ENCODE measurements at regions not wholly inside any gene's neighbourhood (a gene's known extent, or its start where the extent isn't known, plus 50 kb on each side); places are given as distances from the start of the nearest gene placed in this dataset.

GRCh38 chr4:133476063-133476462, 327.0 kb downstream of the PCDH10 start:
- no peaks in the 10 kb centered on the region for H3K4me1 ChIP-seq (ENCODE audit: control insufficient read depth in 1 of 2, insufficient read depth in 2 of 2, low read depth in 1 of 2, low read length in 1 of 2)
- H3K36me3 ChIP-seq (replicated peaks in 1 of 2; ENCODE audit: control insufficient read depth in 1 of 2, insufficient read depth in 2 of 2, low read length in 1 of 2) = no peaks in the 10 kb centered on the region
- POLR2A ChIA-PET = no interaction called here
- WGBS (ENCODE audit: low lambda C conversion rate) = 4% methylated on average over 1 of the region's 1 CpG
- H3K27ac ChIP-seq (ENCODE audit: low read depth in 2 of 2, low read length in 1 of 2) = no peak overlapping the region
- DNase-seq = no peak
- no peak overlapping the region for H3K9ac ChIP-seq
- no peaks in the 10 kb centered on the region for H3K79me2 ChIP-seq (ENCODE audit: insufficient read depth)
- H3K27me3 ChIP-seq (ENCODE audit: insufficient read depth) = no peaks in the 10 kb centered on the region
- CTCF ChIA-PET = interaction anchor here (1.5 kb wide), 1 partner anchor 329 kb away, joined by 5 read pairs; no protein-coding TSS in a partner anchor
- H4K20me1 ChIP-seq (ENCODE audit: insufficient read depth) = no peaks in the 10 kb centered on the region
- H2AFZ ChIP-seq (ENCODE audit: low read depth) = no peak overlapping the region
- H3K9me2 ChIP-seq = no peaks in the 10 kb centered on the region
- no peak overlapping the region for H3K4me3 ChIP-seq (ENCODE audit: low read depth in 2 of 2, low read length in 1 of 2)
- TF ChIP-seq EP300 (IDR thresholded peaks at IDR 0.05; ENCODE audit: borderline replicate concordance in 1 of 2, low read depth in 1 of 2, low read length in 1 of 2) = no peak
- TF ChIP-seq, protein P1, sequence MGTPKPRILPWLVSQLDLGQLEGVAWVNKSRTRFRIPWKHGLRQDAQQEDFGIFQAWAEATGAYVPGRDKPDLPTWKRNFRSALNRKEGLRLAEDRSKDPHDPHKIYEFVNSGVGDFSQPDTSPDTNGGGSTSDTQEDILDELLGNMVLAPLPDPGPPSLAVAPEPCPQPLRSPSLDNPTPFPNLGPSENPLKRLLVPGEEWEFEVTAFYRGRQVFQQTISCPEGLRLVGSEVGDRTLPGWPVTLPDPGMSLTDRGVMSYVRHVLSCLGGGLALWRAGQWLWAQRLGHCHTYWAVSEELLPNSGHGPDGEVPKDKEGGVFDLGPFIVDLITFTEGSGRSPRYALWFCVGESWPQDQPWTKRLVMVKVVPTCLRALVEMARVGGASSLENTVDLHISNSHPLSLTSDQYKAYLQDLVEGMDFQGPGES (IDR thresholded peaks at IDR 0.05; ENCODE audit: low read depth, low read length) = no peak
- TF ChIP-seq JUND (IDR thresholded peaks at IDR 0.05) = no peak
- TF ChIP-seq FOXJ3 (CRISPR knock-in tag; IDR thresholded peaks at IDR 0.05) = no peak
- no peak for TF ChIP-seq SMC3 (IDR thresholded peaks at IDR 0.05; ENCODE audit: low read depth, low read length)
- TF ChIP-seq GATA2 (CRISPR knock-in tag; IDR thresholded peaks at IDR 0.05) = no peak
- H3F3A ChIP-seq (replicated peaks; ENCODE audit: insufficient read depth) = no peaks in the 10 kb centered on the region
- H3K4me2 ChIP-seq = no peak overlapping the region
- H3K9me3 ChIP-seq = no peaks in the 10 kb centered on the region

DNA sequence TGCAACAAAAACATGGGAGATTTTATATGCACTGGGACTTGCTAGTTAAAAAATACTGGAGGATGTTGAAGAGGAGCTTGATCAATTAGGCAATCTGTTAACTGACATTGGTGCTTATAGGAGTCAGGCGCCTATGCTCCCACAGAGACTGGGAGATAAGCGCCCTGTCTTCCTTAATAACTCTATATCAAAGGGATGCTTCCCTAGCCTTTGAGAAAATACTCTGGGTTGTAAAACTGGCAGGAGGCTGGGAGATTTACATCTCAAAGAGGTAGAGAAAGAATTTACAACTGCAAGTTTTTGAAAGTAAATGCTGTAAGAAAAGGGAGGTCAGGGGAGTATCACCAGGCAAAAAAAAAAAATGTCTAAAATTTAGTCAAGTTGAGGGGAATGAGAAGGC, 325.4 kb downstream of the PCDH10 start:
- Histone ChIP-seq H3K4me1 (ENCODE audit: control insufficient read depth in 1 of 2, insufficient read depth in 2 of 2, low read depth in 1 of 2, low read length in 1 of 2) (no peaks in the 10 kb centered on the region), H3K27ac (ENCODE audit: low read depth in 2 of 2, low read length in 1 of 2) (no peak overlapping the region), H3K9ac (no peak overlapping the region), H3K9me3 (no peaks in the 10 kb centered on the region), H3K79me2 (ENCODE audit: insufficient read depth) (no peaks in the 10 kb centered on the region), H4K20me1 (ENCODE audit: insufficient read depth) (no peaks in the 10 kb centered on the region), H3K9me2 (no peaks in the 10 kb centered on the region), H2AFZ (ENCODE audit: low read depth) (no peak overlapping the region), H3K27me3 (ENCODE audit: insufficient read depth) (no peaks in the 10 kb centered on the region), H3F3A (replicated peaks; ENCODE audit: insufficient read depth) (no peaks in the 10 kb centered on the region), H3K4me3 (ENCODE audit: low read depth in 2 of 2, low read length in 1 of 2) (no peak overlapping the region), H3K4me2 (no peak overlapping the region), H3K36me3 (replicated peaks in 1 of 2; ENCODE audit: control insufficient read depth in 1 of 2, insufficient read depth in 2 of 2, low read length in 1 of 2) (no peaks in the 10 kb centered on the region)
- ChIA-PET POLR2A (no interaction called here), CTCF (no interaction called here)
- DNase-seq = no peak
- TF ChIP-seq NRF1 (IDR thresholded peaks at IDR 0.05; ENCODE audit: low read depth, low read length) (no peak), TEAD4 (IDR thresholded peaks at IDR 0.05; ENCODE audit: borderline replicate concordance, insufficient read depth) (no peak), FOXM1 (IDR thresholded peaks at IDR 0.05; ENCODE audit: low read depth) (no peak)
- WGBS (ENCODE audit: low lambda C conversion rate) = 28% methylated on average over 2 of the region's 2 CpGs

DNA sequence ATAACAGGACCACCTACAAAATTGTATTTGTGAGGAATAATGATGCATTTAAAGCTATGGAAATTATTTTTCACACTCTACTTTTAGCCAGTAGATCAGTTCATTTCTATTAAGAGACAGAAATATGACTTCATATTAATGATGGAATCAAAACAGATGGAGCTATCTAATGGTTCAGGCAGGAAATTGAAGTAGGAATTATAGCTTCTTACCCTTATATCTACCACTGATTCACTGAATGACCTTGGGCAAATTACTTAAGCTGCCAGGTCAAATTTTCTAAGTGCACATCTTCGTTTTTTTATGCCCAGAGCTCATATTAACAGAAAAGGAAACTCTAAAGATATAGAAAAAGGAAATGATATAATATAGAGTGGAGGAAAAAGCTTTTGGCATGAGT, 323.1 kb downstream of the PCDH10 start:
- no peaks in the 10 kb centered on the region for H3K27me3 ChIP-seq (ENCODE audit: insufficient read depth)
- no peaks in the 10 kb centered on the region for H3K36me3 ChIP-seq (replicated peaks in 1 of 2; ENCODE audit: control insufficient read depth in 1 of 2, insufficient read depth in 2 of 2, low read length in 1 of 2)
- H3K9ac ChIP-seq = no peak overlapping the region
- ChIA-PET CTCF (no interaction called here), POLR2A (no interaction called here)
- no peaks in the 10 kb centered on the region for H3K9me3 ChIP-seq
- H2AFZ ChIP-seq (ENCODE audit: low read depth) = no peak overlapping the region
- no peak for TF ChIP-seq GATA2 (CRISPR knock-in tag; IDR thresholded peaks at IDR 0.05)
- no peak for TF ChIP-seq JUND (IDR thresholded peaks at IDR 0.05)
- TF ChIP-seq, protein P1 (IDR thresholded peaks at IDR 0.05; ENCODE audit: low read depth, low read length) = no peak
- TF ChIP-seq MXI1 (IDR thresholded peaks at IDR 0.05; ENCODE audit: low read depth, low read length) = no peak
- TF ChIP-seq CHD2 (IDR thresholded peaks at IDR 0.05; ENCODE audit: low read length, partially characterized antibody) = no peak
- no peak for TF ChIP-seq EP300 (IDR thresholded peaks at IDR 0.05; ENCODE audit: borderline replicate concordance in 1 of 2, low read depth in 1 of 2, low read length in 1 of 2)
- H3K4me2 ChIP-seq = no peak overlapping the region
- WGBS (ENCODE audit: low lambda C conversion rate) = 0% methylated on average over 1 of the region's 1 CpG
- H3K4me3 ChIP-seq (ENCODE audit: low read depth in 2 of 2, low read length in 1 of 2) = no peak overlapping the region
- no peak for DNase-seq
- no peaks in the 10 kb centered on the region for H4K20me1 ChIP-seq (ENCODE audit: insufficient read depth)
- no peaks in the 10 kb centered on the region for H3K79me2 ChIP-seq (ENCODE audit: insufficient read depth)
- H3K4me1 ChIP-seq (ENCODE audit: control insufficient read depth in 1 of 2, insufficient read depth in 2 of 2, low read depth in 1 of 2, low read length in 1 of 2) = no peaks in the 10 kb centered on the region
- H3K9me2 ChIP-seq = no peaks in the 10 kb centered on the region
- H3K27ac ChIP-seq (ENCODE audit: low read depth in 2 of 2, low read length in 1 of 2) = no peak overlapping the region
- H3F3A ChIP-seq (replicated peaks; ENCODE audit: insufficient read depth) = no peaks in the 10 kb centered on the region
